ENCODE measurements at regions not wholly inside any gene's neighbourhood (a gene's known extent, or its start where the extent isn't known, plus 50 kb on each side); places are given as distances from the start of the nearest gene placed in this dataset.

DNA sequence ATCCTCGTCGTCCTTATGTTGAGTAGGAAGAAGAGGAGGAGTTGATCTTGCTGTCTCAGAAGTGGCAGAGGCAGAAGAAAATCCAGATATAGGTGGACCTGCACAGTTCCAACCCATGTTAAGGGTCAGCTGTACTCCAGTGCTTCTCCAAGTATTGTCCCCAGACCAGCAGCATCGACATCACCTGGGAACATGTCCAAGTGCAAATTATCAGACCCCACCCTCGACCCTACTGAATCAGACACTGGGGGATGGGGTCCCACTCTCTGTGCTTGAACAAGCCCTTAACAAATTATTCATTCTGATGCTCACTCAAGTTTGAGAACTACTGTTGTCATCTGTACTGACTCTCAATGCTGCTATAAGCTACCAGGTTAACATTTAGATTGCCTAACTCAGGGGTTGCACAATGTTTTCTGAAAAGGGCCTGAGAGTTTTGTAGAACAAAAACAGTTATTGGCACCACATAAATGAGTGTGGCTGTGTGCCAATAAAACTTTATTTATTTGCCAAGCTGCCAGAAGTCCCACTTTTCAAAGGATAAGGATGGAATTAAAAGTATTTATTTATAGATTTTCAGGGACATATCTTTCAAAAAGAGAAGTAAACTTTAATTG lies 226.7 kb upstream of the IPO5 start:
- TF ChIP-seq, protein P1, sequence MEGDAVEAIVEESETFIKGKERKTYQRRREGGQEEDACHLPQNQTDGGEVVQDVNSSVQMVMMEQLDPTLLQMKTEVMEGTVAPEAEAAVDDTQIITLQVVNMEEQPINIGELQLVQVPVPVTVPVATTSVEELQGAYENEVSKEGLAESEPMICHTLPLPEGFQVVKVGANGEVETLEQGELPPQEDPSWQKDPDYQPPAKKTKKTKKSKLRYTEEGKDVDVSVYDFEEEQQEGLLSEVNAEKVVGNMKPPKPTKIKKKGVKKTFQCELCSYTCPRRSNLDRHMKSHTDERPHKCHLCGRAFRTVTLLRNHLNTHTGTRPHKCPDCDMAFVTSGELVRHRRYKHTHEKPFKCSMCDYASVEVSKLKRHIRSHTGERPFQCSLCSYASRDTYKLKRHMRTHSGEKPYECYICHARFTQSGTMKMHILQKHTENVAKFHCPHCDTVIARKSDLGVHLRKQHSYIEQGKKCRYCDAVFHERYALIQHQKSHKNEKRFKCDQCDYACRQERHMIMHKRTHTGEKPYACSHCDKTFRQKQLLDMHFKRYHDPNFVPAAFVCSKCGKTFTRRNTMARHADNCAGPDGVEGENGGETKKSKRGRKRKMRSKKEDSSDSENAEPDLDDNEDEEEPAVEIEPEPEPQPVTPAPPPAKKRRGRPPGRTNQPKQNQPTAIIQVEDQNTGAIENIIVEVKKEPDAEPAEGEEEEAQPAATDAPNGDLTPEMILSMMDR (IDR thresholded peaks at IDR 0.05; ENCODE audit: low read depth, low read length): no peak

DNA sequence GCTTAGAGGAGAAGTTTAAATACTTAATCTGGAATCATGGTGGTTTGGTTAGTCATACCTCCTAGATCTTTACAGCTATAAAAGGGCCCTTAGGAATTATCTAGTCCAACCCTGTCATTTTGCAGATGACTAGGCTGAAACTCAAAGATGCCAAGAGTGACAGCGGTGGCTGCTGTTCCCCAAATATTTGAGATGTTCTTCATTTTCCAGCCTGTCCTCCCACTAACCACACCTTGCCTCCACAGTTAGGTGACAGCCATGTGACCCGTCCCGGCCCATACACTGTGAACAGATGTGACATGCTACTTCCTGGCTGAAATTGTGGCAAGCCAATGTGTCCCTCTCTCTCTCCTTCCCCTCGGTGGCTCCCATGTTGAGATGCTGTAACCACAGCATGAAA lies 225.5 kb upstream of the IPO5 start:
- TF ChIP-seq, protein P1 (IDR thresholded peaks at IDR 0.05; ENCODE audit: low read depth, low read length): no peak
- DNase-seq (ENCODE audit: extremely low read depth, low read depth): no peak

More for the DNA sequence above, 226.7 kb upstream of the IPO5 start:
- no peak for DNase-seq (ENCODE audit: extremely low read depth, low read depth)

DNA sequence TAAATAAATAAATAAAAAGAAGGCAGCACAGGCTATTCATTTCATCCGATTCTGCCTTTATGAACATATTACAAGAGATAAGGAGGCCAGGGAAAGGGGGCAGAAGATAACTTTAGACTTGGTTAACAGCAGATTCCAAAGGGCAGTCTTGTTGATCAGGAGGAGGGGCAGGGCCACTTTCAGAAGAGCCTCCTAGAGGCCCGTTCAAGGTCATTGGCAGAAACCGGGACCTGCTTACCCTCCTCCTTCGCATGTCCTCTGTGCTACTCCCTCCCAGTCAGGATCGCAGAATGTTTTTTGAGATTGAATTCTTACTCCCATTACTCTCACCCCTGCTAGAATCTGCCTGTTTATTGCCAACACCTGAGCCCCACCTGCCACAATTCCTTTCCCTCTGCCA lies 217.0 kb upstream of the IPO5 start:
- DNase-seq (ENCODE audit: extremely low read depth, low read depth): no peak
- TF ChIP-seq, protein P1 (IDR thresholded peaks at IDR 0.05; ENCODE audit: low read depth, low read length): no peak

DNA sequence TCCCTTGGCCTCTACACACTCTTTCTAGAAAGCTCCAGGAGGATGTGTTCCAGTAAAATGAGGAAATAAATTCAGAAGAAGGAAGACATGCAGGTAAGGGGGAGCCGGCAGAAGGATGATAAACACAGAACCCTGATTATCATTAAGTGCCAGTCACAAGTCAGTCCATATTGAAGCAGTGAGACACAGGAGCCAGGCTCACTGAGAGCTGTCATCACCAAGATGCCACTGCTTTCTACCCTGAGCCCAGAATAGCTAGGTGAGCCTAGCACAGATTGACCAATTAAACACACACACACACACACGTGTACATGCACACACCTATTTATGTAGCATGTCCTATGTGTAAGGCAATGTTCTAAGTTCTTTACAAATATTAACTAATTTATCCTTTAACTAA lies 211.4 kb upstream of the IPO5 start:
- TF ChIP-seq, protein P1 (IDR thresholded peaks at IDR 0.05; ENCODE audit: low read depth, low read length): no peak
- no peak for DNase-seq (ENCODE audit: extremely low read depth, low read depth)

DNA sequence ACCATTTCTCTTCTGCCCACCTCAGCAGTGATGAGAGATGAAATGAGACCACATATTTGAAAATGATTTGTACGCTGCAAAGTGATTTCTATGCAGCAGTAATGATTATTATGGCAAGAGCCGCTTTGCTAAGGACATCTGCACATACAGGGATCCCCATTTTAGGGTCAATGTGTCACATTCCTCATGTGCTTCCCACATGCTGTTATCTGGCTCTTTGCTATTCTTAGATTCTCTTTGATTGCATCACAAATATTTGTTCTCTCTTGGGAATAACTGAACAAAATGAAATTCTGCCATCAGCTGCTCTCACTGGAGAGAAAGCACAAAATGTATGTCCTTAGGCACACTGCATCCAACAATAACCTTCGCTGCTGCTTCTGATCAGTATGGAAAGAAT lies 209.5 kb upstream of the IPO5 start:
- TF ChIP-seq, protein P1 (IDR thresholded peaks at IDR 0.05; ENCODE audit: low read depth, low read length): no peak

DNA sequence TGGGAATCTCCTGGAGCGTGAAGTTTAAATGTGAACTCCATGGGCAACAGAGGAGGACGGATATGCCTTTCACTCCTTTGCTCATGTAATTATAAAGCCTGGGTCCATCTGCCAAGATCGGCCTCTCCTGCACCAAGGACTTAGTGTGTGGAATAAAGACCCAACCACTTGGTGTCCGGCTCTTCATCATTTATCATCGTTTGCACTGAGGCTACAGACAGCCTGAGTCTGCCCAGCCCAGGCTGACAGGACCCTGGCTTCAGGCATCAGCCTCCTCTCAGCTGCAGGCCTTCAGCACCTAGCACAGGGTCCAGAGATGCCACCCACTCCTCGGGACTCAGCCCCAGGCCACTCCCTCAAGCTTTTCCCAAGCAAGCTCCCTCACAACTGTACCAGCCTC lies 206.8 kb upstream of the IPO5 start:
- no peak for DNase-seq (ENCODE audit: extremely low read depth, low read depth)
- TF ChIP-seq, protein P1 (IDR thresholded peaks at IDR 0.05; ENCODE audit: low read depth, low read length): no peak

More for the DNA sequence above, 209.5 kb upstream of the IPO5 start:
- no peak for DNase-seq (ENCODE audit: extremely low read depth, low read depth)

DNA sequence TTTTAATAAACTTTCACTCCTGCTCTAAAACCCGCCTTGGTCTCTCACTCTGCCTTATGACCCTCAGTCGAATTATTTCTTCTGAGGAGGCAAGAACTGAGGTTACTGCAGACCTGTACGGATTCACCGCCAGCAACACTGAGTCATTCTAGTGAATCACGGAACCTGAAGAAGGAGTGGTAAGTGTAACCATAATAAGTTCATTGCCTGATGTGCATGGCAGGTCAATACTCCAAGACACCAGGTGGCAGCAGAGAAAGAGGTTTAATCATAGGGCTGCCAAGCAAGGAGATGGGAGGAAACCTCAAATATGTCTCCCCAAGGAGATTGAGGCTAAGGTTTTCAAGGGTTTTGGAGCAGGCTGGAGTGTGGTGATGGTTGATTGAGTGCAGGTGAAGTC lies 204.3 kb upstream of the IPO5 start:
- TF ChIP-seq, protein P1 (IDR thresholded peaks at IDR 0.05; ENCODE audit: low read depth, low read length): no peak
- no peak for DNase-seq (ENCODE audit: extremely low read depth, low read depth)
